GM23338 (cell line): ENCODE measurements at regions not wholly inside any gene's neighbourhood (a gene's known extent, or its start where the extent isn't known, plus 50 kb on each side); places are given as distances from the start of the nearest gene placed in this dataset.

ENCODE experiments used
- ATAC-seq: fragments of 200-7000 bp; cut with Tn5 transposase; 3 replicates; pipeline ENCODE4 v1.9.1; 2020
- DNase-seq: peaks from one replicate; pipeline ENCODE4 v3.0.0-alpha.2; 2015; ENCODE audit warnings: low spot score
- H2AFZ ChIP-seq: fragments of 200-600 bp; sonication (generic); 2 replicates; pipeline ENCODE4 v1.8.0; 2016; ENCODE audit warnings: antibody characterized with exemption, mild to moderate bottlenecking, moderate library complexity
- H3F3A ChIP-seq: fragments of 200-600 bp; sonication (generic); replicated peaks from 2 replicates; pipeline ENCODE4 v1.8.0; 2017; ENCODE audit warnings: antibody characterized with exemption, mixed run types, low read depth
- H3K27ac ChIP-seq: fragments of 200-600 bp; sonication (generic); 2 replicates; pipeline ENCODE4 v1.6.1; 2016; ENCODE audit warnings: low read depth
- H3K27me3 ChIP-seq: fragments of 200-600 bp; sonication (generic); 2 replicates; pipeline ENCODE4 v1.8.0; 2016; ENCODE audit warnings: mild to moderate bottlenecking, mixed run types, moderate library complexity; ENCODE audit not compliant: insufficient read depth
- H3K36me3 ChIP-seq: fragments of 200-600 bp; sonication (generic); 2 replicates; pipeline ENCODE4 v1.8.0; 2016; ENCODE audit warnings: mild to moderate bottlenecking; ENCODE audit not compliant: insufficient read depth
- H3K4me1 ChIP-seq: fragments of 200-600 bp; sonication (generic); 2 replicates; pipeline ENCODE4 v1.8.0; 2016; ENCODE audit warnings: mild to moderate bottlenecking, moderate library complexity; ENCODE audit not compliant: insufficient read depth
- H3K4me2 ChIP-seq: fragments of 200-600 bp; sonication (generic); 2 replicates; pipeline ENCODE4 v1.7.1; 2017; ENCODE audit warnings: mixed run types
- H3K4me3 ChIP-seq: fragments of 200-600 bp; sonication (generic); 2 replicates; pipeline ENCODE4 v1.6.1; 2016; ENCODE audit warnings: mixed run types
- H3K79me2 ChIP-seq: fragments of 200-600 bp; sonication (generic); replicated peaks from 2 replicates; pipeline ENCODE4 v1.8.0; 2017; ENCODE audit warnings: mild to moderate bottlenecking; ENCODE audit not compliant: insufficient read depth
- H3K9me2 ChIP-seq: fragments of 200-600 bp; sonication (generic); 2 replicates; pipeline ENCODE4 v1.8.0; 2017; ENCODE audit not compliant: insufficient read depth
- H4K20me1 ChIP-seq: fragments of 200-600 bp; sonication (generic); replicated peaks from 2 replicates; pipeline ENCODE4 v1.8.0; 2017; ENCODE audit warnings: mild to moderate bottlenecking; ENCODE audit not compliant: insufficient read depth
- H3K27ac Mint-ChIP-seq: 2 replicates; pipeline ENCODE4 v1.8.0; 2020; ENCODE audit warnings: inconsistent platforms, mild to moderate bottlenecking, moderate library complexity, mixed read lengths
- H3K27me3 Mint-ChIP-seq: 3 replicates; pipeline ENCODE4 v1.8.0; 2022; ENCODE audit warnings: low read depth, mild to moderate bottlenecking, moderate library complexity, mixed read lengths, inconsistent platforms; ENCODE audit not compliant: insufficient read depth, poor library complexity
- H3K36me3 Mint-ChIP-seq: 3 replicates; pipeline ENCODE4 v1.8.0; 2021; ENCODE audit warnings: low read depth, mild to moderate bottlenecking, inconsistent platforms, moderate library complexity, mixed read lengths
- H3K4me1 Mint-ChIP-seq: 3 replicates; pipeline ENCODE4 v1.8.0; 2020; ENCODE audit warnings: mild to moderate bottlenecking, inconsistent platforms, mixed read lengths
- H3K4me3 Mint-ChIP-seq: 3 replicates; pipeline ENCODE4 v1.8.0; 2021; ENCODE audit warnings: moderate library complexity, mild to moderate bottlenecking, inconsistent platforms, mixed read lengths
- H3K9me3 Mint-ChIP-seq: 3 replicates; pipeline ENCODE4 v1.8.0; 2020; ENCODE audit warnings: moderate library complexity, mild to moderate bottlenecking, inconsistent platforms, mixed read lengths
- CREB1 ChIP-seq: fragments of 250-450 bp; sonication (Bioruptor Pico); IDR thresholded peaks from 2 replicates; pipeline ENCODE4 v1.5.0; 2020; ENCODE audit warnings: low read depth, mild to moderate bottlenecking, moderate library complexity
- CTCF ChIP-seq, 2 experiments: fragments of 200-600 bp in 1 of 2; sonication (generic) in 1 of 2; conservative IDR thresholded peaks; 2 replicates each; pipeline versions ENCODE4 v1.5.1 to v1.6.1; 2016 to 2017; ENCODE audit warnings: antibody characterized with exemption in 2 of 2, low read depth in 2 of 2, mild to moderate bottlenecking in 2 of 2, moderate library complexity in 1 of 2
- ETS1 ChIP-seq: IDR thresholded peaks from 2 replicates; pipeline ENCODE4 v1.6.1; 2016; ENCODE audit warnings: antibody characterized with exemption
- EZH2 ChIP-seq: fragments of 200-600 bp; sonication (generic); IDR thresholded peaks from one replicate; pipeline ENCODE4 v1.8.0; 2017; ENCODE audit warnings: antibody characterized with exemption, mild to moderate bottlenecking, low read depth; ENCODE audit not compliant: unreplicated experiment
- EZH2phosphoT487 ChIP-seq: fragments of 200-600 bp; sonication (generic); IDR thresholded peaks from one replicate; pipeline ENCODE4 v1.8.1; 2018; ENCODE audit warnings: antibody characterized with exemption; ENCODE audit not compliant: unreplicated experiment
- JUNB ChIP-seq: IDR thresholded peaks from one replicate; pipeline ENCODE4 v1.6.1; 2016; ENCODE audit warnings: antibody characterized with exemption; ENCODE audit not compliant: unreplicated experiment
- NANOG ChIP-seq: IDR thresholded peaks from 2 replicates; pipeline ENCODE4 v1.6.1; 2016; ENCODE audit warnings: antibody characterized with exemption, borderline replicate concordance
- POLR2AphosphoS5 ChIP-seq: IDR thresholded peaks from 2 replicates; pipeline ENCODE4 v1.6.1; 2016; ENCODE audit warnings: antibody characterized with exemption, low read depth
- STAT1 ChIP-seq: IDR thresholded peaks from one replicate; pipeline ENCODE4 v1.6.1; 2016; ENCODE audit warnings: antibody characterized with exemption; ENCODE audit not compliant: unreplicated experiment
- ZNF114 ChIP-seq: fragments of 250-450 bp; sonication (Bioruptor Pico); IDR thresholded peaks from 2 replicates; pipeline ENCODE4 v1.5.0; 2020; ENCODE audit warnings: mild to moderate bottlenecking, moderate library complexity
- ZNF331 ChIP-seq: fragments of 250-450 bp; sonication (Bioruptor Pico); IDR thresholded peaks from 2 replicates; pipeline ENCODE4 v1.5.0; 2020; ENCODE audit warnings: low read depth, mild to moderate bottlenecking, moderate library complexity
- ZNF462 ChIP-seq: fragments of 250-450 bp; sonication (Bioruptor Pico); IDR thresholded peaks from 2 replicates; pipeline ENCODE4 v1.5.0; 2020; ENCODE audit warnings: mild to moderate bottlenecking, moderate library complexity

- Mint-ChIP-seq H3K27me3 (no peaks in the 10 kb centered on the region), H3K27ac (no peak overlapping the region), H3K4me3 (no peak overlapping the region), H3K9me3 (peaks cover 11% of the 10 kb centered on the region), H3K36me3 (peaks cover 8% of the 10 kb centered on the region), H3K4me1 (no peaks in the 10 kb centered on the region)
- ATAC-seq: no peak
- Histone ChIP-seq H3K9me2 (no peaks in the 10 kb centered on the region; the same call in 1 of the 2 replicates), H4K20me1 (no peaks in the 10 kb centered on the region), H3K4me2 (no peak overlapping the region), H3K79me2 (no peaks in the 10 kb centered on the region), H3K4me3 (no peak overlapping the region), H3K4me1 (no peaks in the 10 kb centered on the region), H3F3A (no peaks in the 10 kb centered on the region), H2AFZ (0 out of 2 replicates have a peak overlapping the region, but pooled peaks have one; percentile 32), H3K36me3 (no peaks in the 10 kb centered on the region), H3K27me3 (no peaks in the 10 kb centered on the region), H3K27ac (no peak overlapping the region)
- DNase-seq: no peak
- no peak for TF ChIP-seq ETS1
- no peak for TF ChIP-seq JUNB
- TF ChIP-seq STAT1: no peak
- TF ChIP-seq EZH2: no peak
- TF ChIP-seq ZNF114 (CRISPR knock-in tag): no peak
- no peak for TF ChIP-seq ZNF331 (CRISPR knock-in tag)
- no peak for TF ChIP-seq ZNF462 (CRISPR knock-in tag)
- no peak for TF ChIP-seq POLR2AphosphoS5
- TF ChIP-seq NANOG: no peak
- no peak for TF ChIP-seq CTCF (conservative IDR thresholded peaks at IDR 0.05; ENCODE audit: low read depth in 2 of 2)
- no peak for TF ChIP-seq CREB1 (CRISPR knock-in tag)
- TF ChIP-seq EZH2phosphoT487: no peak
Observed at GRCh38 chr9:32258482-32258881, 126.0 kb upstream of the ACO1 start.
